Dedifferentiated amniotic fluid mesenchymal stem cell (primary cell): ENCODE measurements at regions not wholly inside any gene's neighbourhood (a gene's known extent, or its start where the extent isn't known, plus 50 kb on each side); places are given as distances from the start of the nearest gene placed in this dataset.
"Not testable (repeated sequence)": the region's sequence is repeated elsewhere in the genome, so short reads cannot be mapped to it uniquely, and the experiment has no call there.

Experiments used
- DNase-seq: peaks from one replicate; pipeline ENCODE4 v3.0.0-alpha.2; 2016; ENCODE audit errors: extremely low spot score

DNA sequence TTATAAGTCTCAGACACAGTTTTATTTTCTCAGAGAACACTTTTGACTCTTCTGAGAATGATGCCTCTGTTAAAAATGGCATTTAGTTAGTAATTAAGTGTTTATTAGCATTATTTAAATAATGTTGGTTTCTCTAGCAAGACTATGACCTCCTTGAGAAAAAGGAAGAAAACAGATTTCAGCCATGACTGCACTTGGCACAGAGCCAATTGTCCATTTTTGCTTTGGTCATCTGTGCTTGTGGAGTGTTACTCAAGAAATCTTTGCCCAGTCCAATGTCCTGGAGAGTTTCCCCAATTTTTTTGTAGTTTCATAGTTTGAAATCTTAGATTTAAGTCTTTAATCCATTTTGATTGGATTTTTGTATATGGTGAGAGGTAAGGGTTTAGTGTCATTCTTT lies 1229.4 kb upstream of the FAM98A start:
- no peak for DNase-seq

DNA sequence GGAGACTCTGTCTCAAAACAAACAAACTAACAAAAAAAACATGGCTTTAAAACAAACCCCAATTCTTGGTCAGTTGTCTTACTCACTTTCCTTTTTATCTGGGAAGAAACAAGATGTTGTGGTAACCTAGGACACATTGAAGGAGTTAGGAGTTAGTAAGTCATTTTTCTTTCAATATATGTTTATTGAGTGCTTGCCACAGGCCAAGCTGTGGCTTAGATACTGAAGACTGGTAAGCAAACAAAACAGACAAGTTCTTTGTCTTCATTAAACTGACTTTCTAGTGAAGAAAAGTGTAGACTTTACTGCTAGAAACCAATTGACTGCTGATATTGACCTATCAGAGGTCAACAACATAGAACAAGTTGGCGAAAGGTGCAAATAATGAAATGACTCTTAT lies 1228.3 kb upstream of the FAM98A start:
- DNase-seq: no peak

- DNase-seq: no peak
Observed at GRCh38 chr2:34825686-34826085, 1226.6 kb upstream of the FAM98A start.

GRCh38 chr2:34822616-34823015 lies 1223.5 kb upstream of the FAM98A start:
- DNase-seq: no peak

DNA sequence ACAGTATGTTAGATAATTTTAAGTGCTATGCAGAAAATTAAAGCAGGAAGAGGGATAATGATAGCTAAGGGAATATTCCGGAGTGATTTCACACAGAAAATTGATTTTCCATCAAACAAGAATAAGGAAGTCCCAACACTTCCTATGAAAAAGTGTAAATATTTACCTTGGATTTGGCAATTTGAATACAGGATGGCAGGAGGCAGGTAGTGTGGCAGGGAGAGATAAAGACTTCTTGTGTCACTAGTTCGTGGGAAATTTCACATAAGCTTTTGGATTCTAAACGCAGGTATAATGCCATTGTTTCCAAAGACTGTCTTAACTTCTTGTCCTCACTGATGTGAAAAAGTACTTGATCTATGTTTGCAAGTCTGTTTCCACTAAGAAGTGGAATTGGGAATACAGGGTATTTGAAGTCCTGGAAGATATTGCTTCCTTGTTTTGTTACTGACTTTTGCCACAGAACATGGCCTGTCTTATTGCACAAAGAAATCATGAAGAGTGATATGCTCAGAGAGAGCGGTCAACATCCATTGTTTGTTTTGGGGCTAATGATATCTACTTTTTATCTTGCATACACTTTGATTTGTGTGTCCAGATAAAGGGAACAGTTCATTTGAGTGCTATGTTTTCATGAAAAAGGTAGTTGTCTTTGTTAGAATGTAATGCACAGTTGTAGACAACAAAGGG lies 1216.1 kb upstream of the FAM98A start:
- DNase-seq: no peak

DNA sequence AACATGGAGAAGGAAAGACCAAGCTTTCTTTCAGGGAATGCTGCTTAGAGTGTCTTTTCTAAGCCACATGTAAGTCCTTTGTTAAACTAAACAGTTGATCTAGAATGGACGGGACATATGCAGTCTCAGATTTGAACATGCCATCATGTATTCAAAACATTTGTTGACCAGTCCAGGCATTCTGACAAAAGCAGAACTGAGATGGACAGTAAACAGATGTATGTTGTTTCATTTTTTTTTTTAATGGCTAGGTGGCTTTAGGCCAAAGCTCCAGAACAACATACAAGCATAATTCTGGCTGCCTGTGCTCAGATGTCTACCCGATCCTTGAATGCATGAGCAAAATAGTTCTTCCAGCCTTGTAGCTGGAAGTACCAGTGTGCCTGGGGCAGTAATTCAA lies 1211.4 kb upstream of the FAM98A start:
- no peak for DNase-seq

DNA sequence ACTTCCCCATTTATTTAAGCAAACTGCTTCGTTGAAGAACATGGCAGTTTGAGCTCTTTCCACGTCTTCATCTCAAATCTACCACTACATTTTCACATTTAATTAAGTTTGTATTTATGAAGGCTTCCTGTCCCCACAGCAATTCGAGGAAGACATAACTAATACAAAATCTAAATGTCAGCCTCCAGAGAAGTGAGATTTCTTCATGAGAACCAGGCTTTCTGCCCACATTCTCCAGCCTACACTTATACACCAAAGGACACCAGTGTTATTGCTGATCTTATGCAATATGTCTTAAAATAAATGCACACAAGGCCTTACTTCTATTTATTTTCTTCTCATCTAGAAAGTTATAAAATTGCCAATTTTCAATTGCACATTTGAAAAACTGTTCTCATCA lies 1209.3 kb upstream of the FAM98A start:
- DNase-seq: no peak

GRCh38 chr2:34806891-34807290 lies 1207.8 kb upstream of the FAM98A start:
- no peak for DNase-seq

DNA sequence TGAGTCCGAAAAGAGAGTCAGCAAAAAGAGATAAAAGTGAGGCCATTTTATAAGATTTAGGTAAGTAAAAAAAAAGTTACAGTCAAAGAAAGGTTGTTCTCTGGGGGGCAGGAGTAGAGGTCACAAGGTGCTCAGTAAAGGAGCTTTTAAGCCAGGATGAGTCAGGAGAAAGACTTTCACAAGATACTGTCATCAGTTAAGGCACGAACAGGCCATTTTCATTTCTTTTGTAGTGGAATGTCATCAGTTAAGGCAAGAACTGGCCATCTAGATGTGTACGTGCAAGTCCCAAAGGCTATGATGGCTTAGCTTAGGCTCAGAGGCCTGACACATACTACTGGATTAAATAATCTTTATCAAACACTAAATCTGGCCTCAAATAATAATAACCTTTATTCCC lies 1207.3 kb upstream of the FAM98A start:
- DNase-seq: no peak

DNA sequence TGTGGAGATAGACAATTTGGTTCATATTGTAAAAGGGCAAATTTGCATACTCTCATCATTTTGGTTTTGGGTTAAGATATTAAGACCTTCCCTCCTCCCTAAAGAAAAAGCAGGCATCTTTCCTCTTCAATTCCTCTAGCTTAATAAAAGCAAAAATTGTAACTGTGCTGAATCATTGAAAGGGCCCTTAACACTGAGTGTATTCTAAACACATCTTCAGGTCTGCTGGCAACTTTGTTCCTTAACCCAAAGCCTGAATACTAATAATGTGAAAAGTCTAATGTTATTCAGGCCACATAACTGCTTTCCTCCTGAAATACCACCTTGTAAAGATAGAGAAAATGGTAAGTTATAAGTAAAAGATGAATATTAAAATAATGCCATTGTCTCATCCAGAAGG lies 1200.5 kb upstream of the FAM98A start:
- no peak for DNase-seq

- DNase-seq: not testable (repeated sequence)
Observed at GRCh38 chr2:34795586-34795985, 1196.5 kb upstream of the FAM98A start.

DNA sequence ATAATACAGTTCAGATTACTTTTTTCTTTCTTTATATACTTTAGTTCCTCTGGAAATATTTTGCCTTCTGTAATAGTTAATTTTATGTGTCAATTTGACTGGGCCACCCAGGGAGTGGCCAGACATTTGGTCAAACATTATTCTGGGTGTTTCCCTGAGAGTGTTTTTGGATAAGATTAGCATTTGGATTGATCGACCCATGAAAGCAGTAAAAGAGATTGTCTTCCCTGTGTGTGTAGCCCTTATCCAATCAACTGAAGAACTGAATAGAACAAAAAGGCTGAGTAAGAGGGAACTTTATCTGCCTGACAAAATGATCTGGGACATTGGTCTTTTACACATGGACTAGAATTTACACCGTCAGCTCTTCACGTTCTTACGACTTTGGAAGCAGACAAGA lies 1190.1 kb upstream of the FAM98A start:
- DNase-seq: no peak

DNA sequence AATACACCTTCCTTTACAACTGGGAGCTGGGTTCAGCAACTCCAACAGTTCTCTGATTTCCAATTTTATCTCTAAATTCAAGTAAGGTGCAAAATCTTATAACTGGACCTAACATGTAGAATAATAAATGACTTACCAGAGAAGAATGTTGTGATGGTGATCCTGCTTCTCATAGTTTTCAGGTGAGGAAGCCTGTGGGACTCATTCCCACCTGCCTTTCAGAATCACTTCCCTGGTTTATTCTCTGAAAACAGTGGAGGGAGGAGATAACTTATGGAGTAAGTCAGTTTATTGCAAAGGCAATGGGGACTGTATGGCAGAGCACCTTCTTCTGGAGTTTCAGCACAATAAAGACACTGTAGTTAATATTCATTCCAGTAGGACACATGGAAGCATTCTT lies 1188.2 kb upstream of the FAM98A start:
- DNase-seq: no peak

GRCh38 chr2:34785206-34785785 lies 1186.2 kb upstream of the FAM98A start:
- no peak for DNase-seq

DNA sequence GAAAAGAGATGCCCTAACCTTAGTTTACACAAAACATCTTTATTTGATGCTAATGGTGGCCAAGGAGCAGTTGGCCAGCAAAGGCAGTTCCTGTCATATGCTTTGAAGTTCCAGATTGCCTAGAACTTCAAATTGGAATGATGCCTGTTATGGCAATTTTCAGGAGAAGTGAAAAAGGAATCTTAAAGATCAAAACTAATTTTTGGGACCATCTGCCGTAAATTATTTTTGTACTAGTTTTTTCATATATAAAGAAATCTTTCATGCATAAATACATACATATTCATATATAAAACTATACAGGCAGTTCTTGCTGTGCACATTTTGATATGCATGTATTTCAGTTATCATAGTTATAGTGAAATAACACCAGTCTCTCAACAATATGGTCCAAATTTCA lies 1185.6 kb upstream of the FAM98A start:
- DNase-seq: no peak

- not testable (repeated sequence) for DNase-seq
Observed at GRCh38 chr2:34750742-34751141, 1151.6 kb upstream of the FAM98A start.

GRCh38 chr2:34747643-34748042 lies 1148.5 kb upstream of the FAM98A start:
- DNase-seq: no peak

GRCh38 chr2:34738691-34739090 lies 1139.6 kb upstream of the FAM98A start:
- no peak for DNase-seq

GRCh38 chr2:34737146-34737545 lies 1138.0 kb upstream of the FAM98A start:
- DNase-seq: no peak

GRCh38 chr2:34736482-34736881 lies 1137.4 kb upstream of the FAM98A start:
- no peak for DNase-seq

DNA sequence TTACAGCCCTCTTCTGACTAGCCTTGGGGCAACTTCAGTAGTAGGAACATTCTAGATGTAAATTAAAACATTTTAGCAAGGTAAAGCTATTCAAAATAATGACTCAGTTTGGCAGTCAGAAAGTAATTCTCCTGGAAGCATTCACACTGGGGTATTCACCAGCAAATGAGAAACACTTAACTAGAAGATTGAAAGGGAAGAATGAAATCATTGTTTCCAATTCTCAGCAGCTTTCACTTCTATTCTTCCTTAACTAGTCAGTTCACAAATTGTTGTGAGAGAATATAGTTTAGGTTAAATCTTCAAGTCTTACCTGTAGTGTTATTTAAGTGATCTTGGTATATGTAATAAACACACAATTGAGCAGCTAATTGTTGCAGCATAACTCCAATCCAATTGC lies 1135.6 kb upstream of the FAM98A start:
- no peak for DNase-seq

DNA sequence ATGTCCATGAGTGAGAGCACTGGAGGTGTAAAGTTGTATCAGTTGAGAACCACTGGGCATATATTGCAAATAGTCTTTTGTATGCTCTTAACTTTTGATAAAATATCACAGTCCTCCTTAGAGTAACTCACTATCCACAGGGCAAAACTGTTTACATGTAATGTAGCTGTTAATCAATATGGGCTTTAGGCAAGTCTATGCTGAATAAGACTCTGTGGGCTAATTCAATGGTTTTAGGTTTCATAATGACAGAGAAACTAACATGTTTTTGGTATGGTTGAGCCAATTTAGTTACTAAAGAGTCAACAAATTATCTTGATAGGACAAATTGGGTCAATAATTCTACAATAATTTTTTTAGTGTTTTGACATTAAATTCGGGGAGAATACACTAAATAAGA lies 1134.9 kb upstream of the FAM98A start:
- no peak for DNase-seq

GRCh38 chr2:34731292-34731691 lies 1132.2 kb upstream of the FAM98A start:
- DNase-seq: no peak

DNA sequence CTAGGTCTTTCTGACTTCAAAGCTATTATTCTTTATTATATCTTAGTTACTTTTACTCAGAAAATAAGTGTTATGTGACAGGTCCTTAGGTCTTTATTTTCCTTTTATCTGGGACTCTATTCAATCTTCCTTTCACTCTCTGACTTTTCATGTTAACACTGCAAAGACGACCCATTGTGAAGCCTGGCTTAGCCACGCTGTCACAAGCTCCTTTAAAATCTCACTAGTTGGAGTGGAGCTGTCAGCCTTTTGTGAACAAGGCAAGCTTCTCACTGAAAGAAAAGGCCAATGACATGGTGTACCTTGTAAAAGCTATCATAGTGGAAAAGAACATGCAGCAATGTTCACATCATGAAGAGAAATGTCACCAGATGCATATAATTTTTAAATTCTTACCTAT lies 1130.7 kb upstream of the FAM98A start:
- DNase-seq: no peak
